ENCODE measurements at regions not wholly inside any gene's neighbourhood (a gene's known extent, or its start where the extent isn't known, plus 50 kb on each side); places are given as distances from the start of the nearest gene placed in this dataset.
A peak's percentile ranks its signal among the peaks of the same experiment; 100 is the strongest.

DNA sequence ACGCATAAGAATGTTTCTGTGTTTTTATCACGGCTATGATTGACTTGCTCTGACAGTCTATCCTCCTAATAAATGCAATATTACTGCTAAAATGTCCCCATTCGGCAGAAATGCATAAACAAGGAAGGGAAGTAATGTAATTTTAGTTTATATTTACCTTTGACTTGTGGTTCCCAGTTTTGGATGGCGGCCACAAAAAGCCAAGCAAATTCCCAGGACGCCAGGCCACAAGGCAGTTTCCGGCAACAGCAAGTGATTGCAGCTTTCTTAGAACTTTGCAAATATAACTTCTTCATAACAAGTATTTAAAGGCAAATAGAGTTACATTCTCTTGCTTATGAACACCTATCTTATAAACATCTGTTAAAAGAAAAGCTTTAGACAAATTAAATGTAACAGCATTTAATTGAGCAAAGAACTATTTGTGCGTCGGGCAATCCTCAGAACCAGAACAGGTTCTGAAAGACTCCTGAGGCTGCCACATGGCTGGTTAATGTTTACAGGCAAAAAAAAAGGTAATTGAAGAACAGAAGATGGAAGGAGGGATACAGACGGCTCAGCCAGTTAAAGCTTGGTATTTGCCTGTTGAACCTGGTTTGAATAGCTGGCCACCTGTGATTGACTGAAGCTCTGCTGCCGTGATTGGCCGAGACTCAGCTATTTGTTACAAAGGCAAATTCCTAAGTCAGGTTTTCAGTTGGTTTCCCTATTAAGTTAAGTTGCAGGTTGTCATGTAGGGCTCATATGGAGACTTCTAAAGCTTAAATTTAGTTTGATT lies 80.8 kb downstream of the C21orf91 start:
- Histone ChIP-seq H3K4me3 (ENCODE audit: insufficient read depth, low read depth, low read length) (no peak overlapping the region), H3K27me3 (ENCODE audit: control insufficient read depth, insufficient read depth, low read length) (no peaks in the 10 kb centered on the region), H3K36me3 (replicated peaks; ENCODE audit: control insufficient read depth, insufficient read depth, low read length) (no peaks in the 10 kb centered on the region)
- no peak for DNase-seq

DNA sequence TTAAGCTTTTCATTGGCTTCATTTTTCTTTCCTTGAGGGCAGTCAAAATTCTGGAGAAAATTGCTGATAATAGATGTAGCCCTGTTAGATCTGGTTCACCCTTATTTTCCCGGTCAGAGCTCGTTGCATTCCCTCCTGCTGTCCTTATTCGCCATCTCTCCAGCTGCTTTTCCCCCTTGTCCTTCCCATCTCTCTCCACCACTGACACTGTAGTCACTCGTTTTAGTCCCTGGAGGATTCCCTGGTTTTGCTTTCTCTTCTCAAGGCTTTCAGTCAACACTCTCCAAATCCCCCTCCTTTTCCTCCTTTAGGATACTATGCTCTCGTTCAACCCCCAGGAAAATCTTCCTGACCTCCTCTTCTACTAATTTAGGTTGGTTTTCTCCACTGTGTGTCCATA lies 83.1 kb downstream of the C21orf91 start:
- DNase-seq, result no peak
- H3K36me3 ChIP-seq (replicated peaks; ENCODE audit: control insufficient read depth, insufficient read depth, low read length), result no peaks in the 10 kb centered on the region
- no peaks in the 10 kb centered on the region for H3K27me3 ChIP-seq (ENCODE audit: control insufficient read depth, insufficient read depth, low read length)
- no peak overlapping the region for H3K4me3 ChIP-seq (ENCODE audit: insufficient read depth, low read depth, low read length)

DNA sequence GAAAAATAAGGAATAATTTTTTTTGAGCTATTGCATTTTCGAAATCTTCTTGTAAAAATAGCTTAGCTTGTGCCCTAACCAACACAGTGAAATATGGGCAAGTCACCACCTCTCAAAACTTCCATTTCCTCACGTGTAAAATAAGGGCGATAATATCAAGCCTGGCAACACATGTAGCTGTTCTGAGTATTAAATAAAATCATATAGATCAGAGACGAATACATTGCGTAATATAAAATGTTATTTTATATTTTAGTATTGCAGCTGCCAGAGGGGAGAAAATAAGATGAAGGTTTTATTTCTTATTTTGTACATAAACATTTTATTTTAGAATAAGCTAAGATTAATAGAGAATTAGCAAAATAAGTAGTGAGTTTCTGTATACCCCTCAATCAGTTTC lies 85.9 kb downstream of the C21orf91 start:
- no peaks in the 10 kb centered on the region for H3K36me3 ChIP-seq (replicated peaks; ENCODE audit: control insufficient read depth, insufficient read depth, low read length)
- no peak for DNase-seq
- H3K4me3 ChIP-seq (ENCODE audit: insufficient read depth, low read depth, low read length), result no peak overlapping the region
- H3K27me3 ChIP-seq (ENCODE audit: control insufficient read depth, insufficient read depth, low read length), result no peaks in the 10 kb centered on the region

DNA sequence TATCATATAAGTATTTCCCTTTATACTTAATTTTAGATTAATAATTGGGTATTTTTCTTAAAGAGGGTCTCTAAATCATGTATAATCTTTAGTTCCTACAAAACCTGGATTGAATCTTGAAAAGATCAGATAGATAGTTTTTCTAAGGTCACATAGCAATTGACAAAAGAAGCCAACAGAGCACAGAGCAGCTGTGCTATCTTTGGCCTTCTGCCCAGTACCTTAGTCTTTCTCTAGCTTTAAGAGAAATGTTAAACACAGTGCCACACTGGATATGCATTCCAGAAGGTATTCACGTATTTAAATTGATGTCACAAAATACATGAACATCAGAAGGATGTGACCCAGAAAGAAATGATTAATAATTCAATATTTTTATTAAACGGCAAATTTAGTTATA lies 86.8 kb downstream of the C21orf91 start:
- no peak for DNase-seq
- no peaks in the 10 kb centered on the region for H3K36me3 ChIP-seq (replicated peaks; ENCODE audit: control insufficient read depth, insufficient read depth, low read length)
- no peak overlapping the region for H3K4me3 ChIP-seq (ENCODE audit: insufficient read depth, low read depth, low read length)
- H3K27me3 ChIP-seq (ENCODE audit: control insufficient read depth, insufficient read depth, low read length), result no peaks in the 10 kb centered on the region

DNA sequence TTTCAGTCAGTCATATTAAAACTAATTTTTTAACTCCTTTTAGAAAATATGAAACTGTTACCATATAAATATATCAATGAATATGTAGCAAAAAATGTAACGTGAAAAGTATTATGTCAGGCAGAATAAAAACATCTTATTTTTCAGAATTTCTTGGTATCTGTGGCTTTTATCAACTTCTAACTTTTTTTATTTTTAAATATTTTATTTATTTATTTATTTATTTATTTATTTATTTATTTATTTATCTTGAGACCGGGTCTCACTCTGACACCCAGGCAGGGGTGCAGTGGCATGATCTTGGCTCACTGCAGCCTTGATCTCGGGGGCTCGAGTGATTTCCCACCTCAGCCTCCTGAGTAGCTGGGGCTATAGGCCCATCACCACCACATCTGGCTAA lies 87.6 kb downstream of the C21orf91 start:
- DNase-seq, result no peak
- no peak overlapping the region for H3K4me3 ChIP-seq (ENCODE audit: insufficient read depth, low read depth, low read length)
- no peaks in the 10 kb centered on the region for H3K27me3 ChIP-seq (ENCODE audit: control insufficient read depth, insufficient read depth, low read length)
- H3K36me3 ChIP-seq (replicated peaks; ENCODE audit: control insufficient read depth, insufficient read depth, low read length), result no peaks in the 10 kb centered on the region

DNA sequence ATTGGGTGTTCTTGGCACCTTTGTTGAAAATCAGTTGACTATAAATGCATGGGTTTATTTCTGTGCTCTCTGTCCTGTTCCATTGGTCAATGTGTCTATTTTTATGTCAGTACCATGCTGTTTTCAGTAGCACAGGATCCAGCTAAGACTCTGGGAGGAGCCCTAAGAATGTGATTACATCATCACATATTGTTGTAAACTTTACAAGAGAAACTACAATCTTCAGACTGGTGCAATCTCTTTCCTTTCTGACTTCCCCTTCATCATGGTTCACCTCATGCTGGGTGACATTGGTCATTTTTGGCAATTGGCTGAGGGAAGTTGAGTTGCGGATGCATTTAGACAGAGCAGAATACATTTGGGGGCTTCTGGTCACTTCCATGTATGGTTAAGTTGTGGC lies 88.4 kb downstream of the C21orf91 start:
- no peak overlapping the region for H3K4me3 ChIP-seq (ENCODE audit: insufficient read depth, low read depth, low read length)

DNA sequence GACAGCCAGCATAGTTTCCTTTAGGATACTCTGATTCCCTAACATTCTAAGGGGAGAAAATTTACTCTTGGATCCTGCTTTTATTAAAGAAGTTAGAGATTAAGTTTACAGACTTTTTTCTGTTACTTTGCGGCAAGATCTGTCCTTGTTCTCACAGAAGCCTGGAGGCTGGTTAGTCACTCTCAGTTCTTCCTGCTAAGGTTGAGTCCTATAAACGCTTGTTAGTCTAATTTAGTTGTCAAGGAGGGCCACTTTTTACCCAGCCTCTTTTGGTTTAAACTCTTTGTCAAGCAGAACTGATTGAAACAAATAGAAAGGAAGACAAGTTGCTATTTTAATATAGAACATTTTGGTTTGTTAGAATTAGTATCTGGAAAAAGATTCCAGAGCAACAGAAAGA lies 89.7 kb downstream of the C21orf91 start:
- Histone ChIP-seq H3K36me3 (replicated peaks; ENCODE audit: control insufficient read depth, insufficient read depth, low read length) (no peaks in the 10 kb centered on the region), H3K4me3 (ENCODE audit: insufficient read depth, low read depth, low read length) (no peak overlapping the region), H3K27me3 (ENCODE audit: control insufficient read depth, insufficient read depth, low read length) (no peaks in the 10 kb centered on the region)
- no peak for DNase-seq

More for the DNA sequence above, 88.4 kb downstream of the C21orf91 start:
- Histone ChIP-seq H3K27me3 (ENCODE audit: control insufficient read depth, insufficient read depth, low read length) (no peaks in the 10 kb centered on the region), H3K36me3 (replicated peaks; ENCODE audit: control insufficient read depth, insufficient read depth, low read length) (no peaks in the 10 kb centered on the region)
- DNase-seq, result no peak

DNA sequence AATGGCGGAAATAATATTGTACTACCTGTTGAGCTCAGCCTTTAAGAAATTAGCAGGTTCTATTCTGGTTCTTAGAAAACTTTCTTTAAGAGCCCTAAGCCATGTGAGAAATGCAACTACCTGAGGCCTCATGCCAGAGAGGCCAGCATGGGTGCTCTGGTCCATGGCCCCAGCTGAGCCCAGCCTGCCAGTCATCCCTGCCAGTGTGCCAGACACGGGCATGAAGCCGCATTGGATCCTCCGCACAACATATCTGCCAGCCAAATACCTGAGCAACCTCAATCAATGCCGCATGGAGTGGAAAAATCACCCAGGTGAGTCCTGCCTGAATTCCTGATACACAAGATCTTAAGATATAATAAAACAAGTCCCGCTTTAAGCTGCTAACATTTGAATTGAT lies 91.8 kb downstream of the C21orf91 start:
- Histone ChIP-seq H3K36me3 (replicated peaks; ENCODE audit: control insufficient read depth, insufficient read depth, low read length) (no peaks in the 10 kb centered on the region), H3K4me3 (ENCODE audit: insufficient read depth, low read depth, low read length) (no peak overlapping the region)

DNA sequence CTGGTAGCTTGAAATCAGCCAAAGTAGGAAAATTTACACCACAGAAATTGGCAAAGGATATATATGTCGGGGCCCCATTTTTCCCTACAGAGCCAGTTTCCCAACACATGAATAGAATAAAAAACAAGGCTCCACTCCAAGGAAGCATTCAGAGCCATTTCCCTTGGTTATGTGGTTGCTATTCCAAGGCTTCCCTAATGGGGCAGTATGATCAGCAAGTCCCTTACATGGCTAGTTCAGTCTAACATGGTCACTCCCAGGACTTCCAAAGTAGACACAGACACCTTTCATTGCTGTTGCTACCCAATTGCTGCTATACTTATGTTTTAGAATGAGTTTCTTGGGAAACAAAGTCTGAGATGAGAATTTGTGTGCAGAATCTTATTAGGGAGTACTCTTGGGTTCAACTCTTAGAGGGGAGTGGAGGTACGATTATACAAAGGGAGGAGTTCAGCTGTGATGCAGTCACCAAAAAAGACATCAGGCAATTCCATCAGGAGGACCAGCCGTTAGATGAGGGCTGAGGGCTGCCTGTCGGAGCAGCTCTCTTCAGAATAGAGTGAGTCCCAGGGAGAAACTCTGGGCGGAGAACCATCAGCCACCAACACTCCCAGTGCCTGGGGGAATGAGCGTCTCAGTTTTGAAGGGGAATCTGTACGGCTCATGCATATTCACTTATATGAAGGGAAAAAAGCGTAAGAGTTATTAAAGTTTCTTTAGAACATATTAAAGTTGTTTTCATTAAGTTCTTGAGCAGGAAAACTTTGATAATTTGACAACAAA lies 92.9 kb downstream of the C21orf91 start:
- no peaks in the 10 kb centered on the region for H3K36me3 ChIP-seq (replicated peaks; ENCODE audit: control insufficient read depth, insufficient read depth, low read length)
- DNase-seq, result peak; percentile 66
- no peak overlapping the region for H3K4me3 ChIP-seq (ENCODE audit: insufficient read depth, low read depth, low read length)
- no peaks in the 10 kb centered on the region for H3K27me3 ChIP-seq (ENCODE audit: control insufficient read depth, insufficient read depth, low read length)

More for the DNA sequence above, 91.8 kb downstream of the C21orf91 start:
- H3K27me3 ChIP-seq (ENCODE audit: control insufficient read depth, insufficient read depth, low read length), result no peaks in the 10 kb centered on the region
- DNase-seq, result no peak

DNA sequence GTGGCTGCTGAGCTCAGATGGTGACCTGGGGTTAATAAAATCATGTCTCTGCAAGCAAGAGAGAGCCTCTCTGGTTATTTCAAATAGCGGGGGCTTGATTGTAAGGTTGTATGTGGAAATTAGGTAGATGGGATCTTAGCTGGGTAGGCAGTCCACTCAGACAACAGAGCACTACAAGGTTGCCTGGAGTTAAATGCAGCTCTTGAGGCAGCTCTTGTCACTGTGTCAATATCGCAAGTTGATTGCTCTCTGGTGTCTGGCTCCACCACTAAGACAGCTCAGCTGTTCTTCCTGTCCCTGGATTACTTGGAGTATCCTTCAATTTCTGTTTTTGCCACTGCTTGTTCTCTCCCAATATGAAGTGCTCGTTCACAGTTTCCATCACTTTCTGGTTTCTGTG lies 93.8 kb downstream of the C21orf91 start:
- H3K27me3 ChIP-seq (ENCODE audit: control insufficient read depth, insufficient read depth, low read length), result no peaks in the 10 kb centered on the region
- H3K36me3 ChIP-seq (replicated peaks; ENCODE audit: control insufficient read depth, insufficient read depth, low read length), result no peaks in the 10 kb centered on the region
- DNase-seq, result no peak
- no peak overlapping the region for H3K4me3 ChIP-seq (ENCODE audit: insufficient read depth, low read depth, low read length)

DNA sequence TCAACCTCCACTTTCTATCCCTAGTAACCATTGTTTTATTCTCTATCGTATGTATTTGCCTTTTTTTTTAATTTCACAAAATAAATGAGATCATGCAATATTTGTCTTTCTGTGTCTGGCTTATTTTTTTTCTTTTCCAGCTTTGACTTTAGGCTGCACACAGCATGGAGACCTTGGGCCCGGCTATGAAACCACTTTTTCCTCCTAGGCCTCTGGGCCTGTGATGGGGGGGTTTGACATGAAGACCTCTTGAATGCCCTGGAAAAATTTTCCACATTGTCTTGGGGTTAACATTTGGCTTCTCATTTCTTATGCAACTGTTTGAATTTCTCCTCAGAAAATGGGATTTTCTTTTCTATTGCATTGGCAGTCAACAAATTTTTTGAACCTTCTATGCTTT lies 100.2 kb upstream of the BTG3 start:
- no peaks in the 10 kb centered on the region for H3K36me3 ChIP-seq (replicated peaks; ENCODE audit: control insufficient read depth, insufficient read depth, low read length)
- no peak for DNase-seq
- no peak overlapping the region for H3K4me3 ChIP-seq (ENCODE audit: insufficient read depth, low read depth, low read length)
- no peaks in the 10 kb centered on the region for H3K27me3 ChIP-seq (ENCODE audit: control insufficient read depth, insufficient read depth, low read length)

DNA sequence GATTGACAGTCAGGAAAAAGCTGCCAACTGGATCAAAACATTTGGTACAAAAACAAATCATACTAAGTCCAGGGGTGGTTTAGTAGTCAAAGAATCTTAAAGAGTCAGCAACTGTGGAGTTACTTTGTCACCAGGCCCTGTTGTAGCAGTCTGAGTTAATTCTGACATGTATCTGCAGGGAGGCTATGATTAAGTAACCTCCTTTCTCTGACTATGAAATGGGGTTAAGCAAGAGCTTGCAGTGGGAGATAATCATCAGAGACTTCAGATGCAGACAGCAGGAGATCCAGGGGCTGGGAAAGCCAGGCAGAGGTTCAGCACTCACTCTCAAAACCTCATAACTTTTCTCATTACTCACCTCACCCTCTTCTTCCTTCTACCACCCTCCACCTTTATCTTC lies 99.2 kb upstream of the BTG3 start:
- Histone ChIP-seq H3K36me3 (replicated peaks; ENCODE audit: control insufficient read depth, insufficient read depth, low read length) (no peaks in the 10 kb centered on the region), H3K4me3 (ENCODE audit: insufficient read depth, low read depth, low read length) (no peak overlapping the region), H3K27me3 (ENCODE audit: control insufficient read depth, insufficient read depth, low read length) (no peaks in the 10 kb centered on the region)
- no peak for DNase-seq

DNA sequence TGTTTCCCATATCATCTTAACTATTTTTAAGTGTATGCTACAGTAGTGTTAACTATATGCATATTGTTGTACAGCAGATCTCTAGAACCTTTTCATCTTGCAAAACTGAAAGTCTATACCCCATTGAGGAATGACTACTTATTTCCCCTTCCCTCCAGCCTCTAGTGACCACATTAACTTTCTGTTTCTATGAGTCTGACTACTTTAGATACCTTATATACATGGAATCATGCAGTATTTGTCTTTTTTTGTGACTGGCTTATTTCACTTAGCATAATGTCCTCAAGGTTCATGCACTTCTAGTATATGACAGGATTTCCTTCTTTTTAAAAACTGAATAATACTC lies 96.5 kb upstream of the BTG3 start:
- Histone ChIP-seq H3K36me3 (replicated peaks; ENCODE audit: control insufficient read depth, insufficient read depth, low read length) (no peaks in the 10 kb centered on the region), H3K27me3 (ENCODE audit: control insufficient read depth, insufficient read depth, low read length) (no peaks in the 10 kb centered on the region), H3K4me3 (ENCODE audit: insufficient read depth, low read depth, low read length) (no peak overlapping the region)
- DNase-seq, result no peak

DNA sequence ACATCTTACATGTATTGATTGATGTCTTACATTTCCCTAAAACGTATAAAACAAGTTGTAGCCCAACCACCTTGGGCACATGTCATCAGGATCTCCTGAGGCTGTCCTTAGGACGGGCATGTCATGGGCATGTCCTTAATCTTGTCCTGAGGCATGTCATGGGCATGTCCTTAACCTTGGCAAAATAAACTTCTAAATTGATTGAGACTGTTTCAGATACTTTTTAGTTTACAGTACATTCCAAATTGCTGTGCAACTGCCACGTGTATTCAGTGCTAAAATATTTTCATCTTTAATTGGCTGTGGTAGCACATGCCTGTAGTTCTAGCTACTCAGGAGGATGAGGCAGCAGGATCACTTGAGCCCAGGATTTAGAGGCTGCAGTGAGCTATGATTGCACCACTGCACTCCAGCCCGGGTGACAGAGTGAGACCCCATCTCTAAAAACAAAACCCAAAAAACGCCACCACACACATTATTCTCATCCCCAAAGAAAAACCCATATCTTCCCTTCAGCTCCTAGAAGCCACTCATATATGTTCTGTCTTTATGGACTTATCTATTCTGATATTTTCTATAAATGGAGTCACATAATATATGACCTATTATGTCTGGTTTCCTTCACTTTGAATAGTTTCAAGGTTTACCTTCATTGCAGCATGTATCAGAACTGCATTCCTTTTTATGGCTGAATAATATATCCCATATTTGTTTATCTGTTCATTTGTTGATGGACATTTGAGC lies 96.0 kb upstream of the BTG3 start:
- H3K4me3 ChIP-seq (ENCODE audit: insufficient read depth, low read depth, low read length), result no peak overlapping the region
- H3K36me3 ChIP-seq (replicated peaks; ENCODE audit: control insufficient read depth, insufficient read depth, low read length), result no peaks in the 10 kb centered on the region
- DNase-seq, result no peak
- no peaks in the 10 kb centered on the region for H3K27me3 ChIP-seq (ENCODE audit: control insufficient read depth, insufficient read depth, low read length)
